WTC11 (cell line): ENCODE measurements at regions not wholly inside any gene's neighbourhood (a gene's known extent, or its start where the extent isn't known, plus 50 kb on each side); places are given as distances from the start of the nearest gene placed in this dataset.

Experiments
- ATAC-seq: fragments of 200-7000 bp; cut with Tn5 transposase; 2 replicates; pipeline ENCODE4 v1.10.0; 2021; ENCODE audit warnings: mild to moderate bottlenecking, moderate library complexity
- CTCF ChIA-PET: fragments of 300-600 bp; sonication (Branson Sonifier 250); formaldehyde crosslinking; loops from one replicate; lab custom pipeline; 2021; ENCODE audit warnings: antibody characterized with exemption; lab: Charles Lee
- POLR2A ChIA-PET: fragments of 350-600 bp; sonication (Branson Sonifier 250); formaldehyde crosslinking; loops from one replicate; lab custom pipeline; 2021; ENCODE audit warnings: antibody characterized with exemption; lab: Charles Lee
- DNase-seq: peaks from one replicate; pipeline ENCODE4 v3.0.0; 2021; ENCODE audit warnings: low spot score
- H3K27ac Mint-ChIP-seq: 2 replicates; pipeline ENCODE4 v1.8.0; 2021; ENCODE audit warnings: mixed read lengths
- H3K27me3 Mint-ChIP-seq: 2 replicates; pipeline ENCODE4 v1.8.0; 2021; ENCODE audit warnings: low read depth, mild to moderate bottlenecking, moderate library complexity, mixed read lengths
- H3K36me3 Mint-ChIP-seq: 2 replicates; pipeline ENCODE4 v1.8.0; 2021; ENCODE audit warnings: mixed read lengths
- H3K4me1 Mint-ChIP-seq: 2 replicates; pipeline ENCODE4 v1.8.0; 2022; ENCODE audit warnings: mixed read lengths
- H3K4me3 Mint-ChIP-seq: 2 replicates; pipeline ENCODE4 v1.8.0; 2021; ENCODE audit warnings: mild to moderate bottlenecking, moderate library complexity, mixed read lengths
- H3K9me3 Mint-ChIP-seq: 2 replicates; pipeline ENCODE4 v1.8.0; 2021; ENCODE audit warnings: mixed read lengths
- ESRRA ChIP-seq: sonication (generic); formaldehyde crosslinking; IDR thresholded peaks from 2 replicates; pipeline ENCODE4 v1.8.1; 2022; ENCODE audit warnings: mild to moderate bottlenecking, missing genetic modification reagents, borderline replicate concordance
- FOXK1 ChIP-seq: sonication (generic); formaldehyde crosslinking; IDR thresholded peaks from 2 replicates; pipeline ENCODE4 v1.8.0; 2022; ENCODE audit warnings: mild to moderate bottlenecking, moderate library complexity, missing genetic modification reagents
- GRHL2 ChIP-seq: fragments of 250-450 bp; sonication (Bioruptor Pico); IDR thresholded peaks from 2 replicates; pipeline ENCODE4 v1.8.0; 2022; ENCODE audit warnings: mild to moderate bottlenecking, moderate library complexity; ENCODE audit not compliant: insufficient replicate concordance, severe bottlenecking
- NFATC4 ChIP-seq: fragments of 250-450 bp; sonication (Bioruptor Pico); IDR thresholded peaks from 2 replicates; pipeline ENCODE4 v1.9.0; 2021; ENCODE audit warnings: mild to moderate bottlenecking
- NFYB ChIP-seq: sonication (generic); formaldehyde crosslinking; conservative IDR thresholded peaks from 2 replicates; pipeline ENCODE4 v1.8.0; 2022; ENCODE audit warnings: low read depth, missing genetic modification reagents
- PRRX2 ChIP-seq: fragments of 250-450 bp; sonication (Bioruptor Pico); IDR thresholded peaks from 2 replicates; pipeline ENCODE4 v1.8.0; 2021; ENCODE audit warnings: mild to moderate bottlenecking
- TEAD1 ChIP-seq: sonication (generic); formaldehyde crosslinking; IDR thresholded peaks from 2 replicates; pipeline ENCODE4 v1.8.0; 2022; ENCODE audit warnings: mild to moderate bottlenecking, missing genetic modification reagents
- ZNF317 ChIP-seq: sonication (generic); formaldehyde crosslinking; IDR thresholded peaks from 2 replicates; pipeline ENCODE4 v1.8.1; 2023; ENCODE audit warnings: low read depth, mild to moderate bottlenecking, moderate library complexity, missing genetic modification reagents, borderline replicate concordance
- TF ChIP-seq, protein P1 (sequence below): sonication (generic); formaldehyde crosslinking; conservative IDR thresholded peaks from 2 replicates; pipeline ENCODE4 v1.8.1; 2023; ENCODE audit warnings: mild to moderate bottlenecking, low read depth, missing genetic modification reagents, moderate library complexity
- TF ChIP-seq, protein P2 (sequence below): sonication (generic); formaldehyde crosslinking; IDR thresholded peaks from 2 replicates; pipeline ENCODE4 v1.8.1; 2023; ENCODE audit warnings: mild to moderate bottlenecking, missing genetic modification reagents, moderate library complexity
- TF ChIP-seq, protein P3 (sequence below): sonication (generic); formaldehyde crosslinking; IDR thresholded peaks from 2 replicates; pipeline ENCODE4 v1.8.1; 2023; ENCODE audit warnings: mild to moderate bottlenecking, missing genetic modification reagents
- TF ChIP-seq, protein P4 (sequence below): sonication (generic); formaldehyde crosslinking; IDR thresholded peaks from 2 replicates; pipeline ENCODE4 v1.8.1; 2023; ENCODE audit warnings: mild to moderate bottlenecking, missing genetic modification reagents, moderate library complexity
- TF ChIP-seq, protein P5 (sequence below): fragments of 250-450 bp; sonication (Bioruptor Pico); conservative IDR thresholded peaks from 2 replicates; pipeline ENCODE4 v1.9.0; 2021; ENCODE audit warnings: mild to moderate bottlenecking
- TF ChIP-seq, protein P6 (sequence below): sonication (generic); formaldehyde crosslinking; IDR thresholded peaks from 2 replicates; pipeline ENCODE4 v1.8.1; 2022; ENCODE audit warnings: low read depth, mild to moderate bottlenecking, moderate library complexity, missing genetic modification reagents, borderline replicate concordance
- TF ChIP-seq, protein P7 (sequence below): sonication (generic); formaldehyde crosslinking; IDR thresholded peaks from 2 replicates; pipeline ENCODE4 v1.8.0; 2023; ENCODE audit warnings: mild to moderate bottlenecking, missing genetic modification reagents
- TF ChIP-seq, protein P8 (sequence below): fragments of 250-450 bp; sonication (Bioruptor Pico); IDR thresholded peaks from 2 replicates; pipeline ENCODE4 v1.9.0; 2021; ENCODE audit warnings: mild to moderate bottlenecking, borderline replicate concordance
- TF ChIP-seq, protein P9 (sequence below): sonication (generic); formaldehyde crosslinking; IDR thresholded peaks from 2 replicates; pipeline ENCODE4 v1.8.1; 2023; ENCODE audit warnings: mild to moderate bottlenecking, missing genetic modification reagents

DNA sequence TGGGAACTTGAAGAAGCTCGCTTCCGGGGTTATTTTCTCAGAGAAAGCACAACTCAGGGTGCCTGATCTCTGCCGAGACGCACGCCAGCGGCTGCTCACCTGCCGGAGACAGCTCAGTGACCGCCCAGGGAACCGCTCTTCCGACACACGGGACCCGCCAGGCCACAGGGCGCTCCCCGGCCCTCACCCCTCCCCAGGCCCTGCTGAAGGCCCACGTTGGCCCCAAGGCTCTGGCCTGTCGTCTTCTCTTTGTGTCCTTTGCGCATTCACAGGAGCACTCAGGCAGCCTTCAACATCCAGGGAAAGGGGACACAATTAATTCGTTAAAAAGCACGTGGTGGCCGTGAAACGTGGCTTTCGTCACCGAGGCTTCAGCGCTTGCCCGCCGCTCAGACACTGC is 276.3 kb upstream of the SALL3 start (continued):
- TF ChIP-seq, protein P1, sequence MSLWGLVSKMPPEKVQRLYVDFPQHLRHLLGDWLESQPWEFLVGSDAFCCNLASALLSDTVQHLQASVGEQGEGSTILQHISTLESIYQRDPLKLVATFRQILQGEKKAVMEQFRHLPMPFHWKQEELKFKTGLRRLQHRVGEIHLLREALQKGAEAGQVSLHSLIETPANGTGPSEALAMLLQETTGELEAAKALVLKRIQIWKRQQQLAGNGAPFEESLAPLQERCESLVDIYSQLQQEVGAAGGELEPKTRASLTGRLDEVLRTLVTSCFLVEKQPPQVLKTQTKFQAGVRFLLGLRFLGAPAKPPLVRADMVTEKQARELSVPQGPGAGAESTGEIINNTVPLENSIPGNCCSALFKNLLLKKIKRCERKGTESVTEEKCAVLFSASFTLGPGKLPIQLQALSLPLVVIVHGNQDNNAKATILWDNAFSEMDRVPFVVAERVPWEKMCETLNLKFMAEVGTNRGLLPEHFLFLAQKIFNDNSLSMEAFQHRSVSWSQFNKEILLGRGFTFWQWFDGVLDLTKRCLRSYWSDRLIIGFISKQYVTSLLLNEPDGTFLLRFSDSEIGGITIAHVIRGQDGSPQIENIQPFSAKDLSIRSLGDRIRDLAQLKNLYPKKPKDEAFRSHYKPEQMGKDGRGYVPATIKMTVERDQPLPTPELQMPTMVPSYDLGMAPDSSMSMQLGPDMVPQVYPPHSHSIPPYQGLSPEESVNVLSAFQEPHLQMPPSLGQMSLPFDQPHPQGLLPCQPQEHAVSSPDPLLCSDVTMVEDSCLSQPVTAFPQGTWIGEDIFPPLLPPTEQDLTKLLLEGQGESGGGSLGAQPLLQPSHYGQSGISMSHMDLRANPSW (CRISPR knock-in tag): no peak
- TF ChIP-seq FOXK1 (CRISPR knock-in tag) (no peak), NFATC4 (CRISPR knock-in tag) (no peak), GRHL2 (CRISPR knock-in tag) (no peak)
- TF ChIP-seq, protein P2, sequence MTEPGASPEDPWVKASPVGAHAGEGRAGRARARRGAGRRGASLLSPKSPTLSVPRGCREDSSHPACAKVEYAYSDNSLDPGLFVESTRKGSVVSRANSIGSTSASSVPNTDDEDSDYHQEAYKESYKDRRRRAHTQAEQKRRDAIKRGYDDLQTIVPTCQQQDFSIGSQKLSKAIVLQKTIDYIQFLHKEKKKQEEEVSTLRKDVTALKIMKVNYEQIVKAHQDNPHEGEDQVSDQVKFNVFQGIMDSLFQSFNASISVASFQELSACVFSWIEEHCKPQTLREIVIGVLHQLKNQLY (CRISPR knock-in tag): no peak
- TF ChIP-seq, protein P3, sequence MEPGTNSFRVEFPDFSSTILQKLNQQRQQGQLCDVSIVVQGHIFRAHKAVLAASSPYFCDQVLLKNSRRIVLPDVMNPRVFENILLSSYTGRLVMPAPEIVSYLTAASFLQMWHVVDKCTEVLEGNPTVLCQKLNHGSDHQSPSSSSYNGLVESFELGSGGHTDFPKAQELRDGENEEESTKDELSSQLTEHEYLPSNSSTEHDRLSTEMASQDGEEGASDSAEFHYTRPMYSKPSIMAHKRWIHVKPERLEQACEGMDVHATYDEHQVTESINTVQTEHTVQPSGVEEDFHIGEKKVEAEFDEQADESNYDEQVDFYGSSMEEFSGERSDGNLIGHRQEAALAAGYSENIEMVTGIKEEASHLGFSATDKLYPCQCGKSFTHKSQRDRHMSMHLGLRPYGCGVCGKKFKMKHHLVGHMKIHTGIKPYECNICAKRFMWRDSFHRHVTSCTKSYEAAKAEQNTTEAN (CRISPR knock-in tag): no peak
- TF ChIP-seq, protein P4, sequence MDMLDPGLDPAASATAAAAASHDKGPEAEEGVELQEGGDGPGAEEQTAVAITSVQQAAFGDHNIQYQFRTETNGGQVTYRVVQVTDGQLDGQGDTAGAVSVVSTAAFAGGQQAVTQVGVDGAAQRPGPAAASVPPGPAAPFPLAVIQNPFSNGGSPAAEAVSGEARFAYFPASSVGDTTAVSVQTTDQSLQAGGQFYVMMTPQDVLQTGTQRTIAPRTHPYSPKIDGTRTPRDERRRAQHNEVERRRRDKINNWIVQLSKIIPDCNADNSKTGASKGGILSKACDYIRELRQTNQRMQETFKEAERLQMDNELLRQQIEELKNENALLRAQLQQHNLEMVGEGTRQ (CRISPR knock-in tag): no peak
- TF ChIP-seq, protein P5, sequence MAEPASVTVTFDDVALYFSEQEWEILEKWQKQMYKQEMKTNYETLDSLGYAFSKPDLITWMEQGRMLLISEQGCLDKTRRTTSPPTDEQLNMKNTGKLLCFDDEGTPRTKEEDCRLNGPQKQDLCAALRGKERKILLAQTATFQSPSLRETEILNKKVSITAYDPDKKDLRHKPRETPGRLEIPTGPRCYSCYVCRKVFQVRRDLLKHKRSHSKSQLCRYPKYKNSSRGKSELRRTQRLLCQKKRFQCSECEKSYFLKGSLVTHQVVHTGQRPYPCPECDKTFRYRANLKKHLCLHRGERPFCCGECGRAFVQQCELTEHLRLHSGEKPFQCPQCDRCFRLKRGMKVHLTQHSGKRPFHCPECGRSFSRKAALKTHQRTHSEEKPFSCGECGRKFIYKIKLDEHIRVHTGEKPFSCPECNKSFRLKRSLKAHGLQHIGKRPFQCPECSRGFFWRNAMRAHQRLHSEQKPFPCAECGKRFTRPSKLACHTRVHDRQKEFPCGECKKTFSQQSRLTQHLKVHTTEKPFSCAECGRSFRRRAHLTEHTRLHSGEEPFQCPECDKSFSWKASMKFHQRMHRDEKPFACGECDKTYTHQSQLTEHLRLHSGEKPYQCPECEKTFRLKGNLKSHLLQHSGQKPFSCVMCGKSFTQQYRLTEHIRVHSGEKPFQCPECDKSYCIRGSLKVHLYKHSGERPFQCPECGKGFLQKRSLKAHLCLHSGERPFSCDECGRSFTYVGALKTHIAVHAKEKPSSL (CRISPR knock-in tag): no peak

DNA sequence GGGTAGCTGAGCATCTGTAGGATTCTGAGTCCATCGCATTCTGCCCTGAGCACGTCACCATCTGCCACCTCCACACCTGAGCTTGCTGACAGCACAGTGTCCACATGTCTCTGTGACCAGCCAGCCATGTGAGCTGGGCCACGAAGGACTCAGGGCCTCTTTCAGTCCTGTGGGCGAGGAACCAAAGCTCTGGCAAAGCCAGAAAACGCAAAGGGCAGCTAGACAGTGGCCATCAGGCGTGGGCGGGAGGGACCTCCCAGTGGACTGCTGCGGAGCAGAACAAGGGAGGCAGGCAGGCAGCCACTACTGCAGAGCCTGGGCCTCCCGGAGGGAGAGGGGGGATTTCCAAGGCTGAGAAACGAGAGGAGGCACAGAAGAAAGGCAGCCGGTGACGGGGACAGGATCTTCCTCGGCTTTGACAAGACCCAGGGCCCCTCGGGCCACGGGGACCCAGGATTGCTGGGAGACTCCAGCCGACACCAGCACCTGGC is 274.6 kb upstream of the SALL3 start:
- no peak for DNase-seq
- CTCF ChIA-PET: no interaction called here
- H3K36me3 Mint-ChIP-seq: peaks cover 40% of the 10 kb centered on the region
- TF ChIP-seq, protein P6, sequence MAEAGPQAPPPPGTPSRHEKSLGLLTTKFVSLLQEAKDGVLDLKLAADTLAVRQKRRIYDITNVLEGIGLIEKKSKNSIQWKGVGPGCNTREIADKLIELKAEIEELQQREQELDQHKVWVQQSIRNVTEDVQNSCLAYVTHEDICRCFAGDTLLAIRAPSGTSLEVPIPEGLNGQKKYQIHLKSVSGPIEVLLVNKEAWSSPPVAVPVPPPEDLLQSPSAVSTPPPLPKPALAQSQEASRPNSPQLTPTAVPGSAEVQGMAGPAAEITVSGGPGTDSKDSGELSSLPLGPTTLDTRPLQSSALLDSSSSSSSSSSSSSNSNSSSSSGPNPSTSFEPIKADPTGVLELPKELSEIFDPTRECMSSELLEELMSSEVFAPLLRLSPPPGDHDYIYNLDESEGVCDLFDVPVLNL (CRISPR knock-in tag): no peak
- TF ChIP-seq ESRRA (CRISPR knock-in tag): no peak
- TF ChIP-seq, protein P7, sequence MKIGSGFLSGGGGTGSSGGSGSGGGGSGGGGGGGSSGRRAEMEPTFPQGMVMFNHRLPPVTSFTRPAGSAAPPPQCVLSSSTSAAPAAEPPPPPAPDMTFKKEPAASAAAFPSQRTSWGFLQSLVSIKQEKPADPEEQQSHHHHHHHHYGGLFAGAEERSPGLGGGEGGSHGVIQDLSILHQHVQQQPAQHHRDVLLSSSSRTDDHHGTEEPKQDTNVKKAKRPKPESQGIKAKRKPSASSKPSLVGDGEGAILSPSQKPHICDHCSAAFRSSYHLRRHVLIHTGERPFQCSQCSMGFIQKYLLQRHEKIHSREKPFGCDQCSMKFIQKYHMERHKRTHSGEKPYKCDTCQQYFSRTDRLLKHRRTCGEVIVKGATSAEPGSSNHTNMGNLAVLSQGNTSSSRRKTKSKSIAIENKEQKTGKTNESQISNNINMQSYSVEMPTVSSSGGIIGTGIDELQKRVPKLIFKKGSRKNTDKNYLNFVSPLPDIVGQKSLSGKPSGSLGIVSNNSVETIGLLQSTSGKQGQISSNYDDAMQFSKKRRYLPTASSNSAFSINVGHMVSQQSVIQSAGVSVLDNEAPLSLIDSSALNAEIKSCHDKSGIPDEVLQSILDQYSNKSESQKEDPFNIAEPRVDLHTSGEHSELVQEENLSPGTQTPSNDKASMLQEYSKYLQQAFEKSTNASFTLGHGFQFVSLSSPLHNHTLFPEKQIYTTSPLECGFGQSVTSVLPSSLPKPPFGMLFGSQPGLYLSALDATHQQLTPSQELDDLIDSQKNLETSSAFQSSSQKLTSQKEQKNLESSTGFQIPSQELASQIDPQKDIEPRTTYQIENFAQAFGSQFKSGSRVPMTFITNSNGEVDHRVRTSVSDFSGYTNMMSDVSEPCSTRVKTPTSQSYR (CRISPR knock-in tag): no peak
- TF ChIP-seq TEAD1 (CRISPR knock-in tag): no peak
- no peak for TF ChIP-seq PRRX2 (CRISPR knock-in tag)
- TF ChIP-seq ZNF317 (CRISPR knock-in tag): no peak
- TF ChIP-seq NFYB (CRISPR knock-in tag): no peak
- TF ChIP-seq, protein P8, sequence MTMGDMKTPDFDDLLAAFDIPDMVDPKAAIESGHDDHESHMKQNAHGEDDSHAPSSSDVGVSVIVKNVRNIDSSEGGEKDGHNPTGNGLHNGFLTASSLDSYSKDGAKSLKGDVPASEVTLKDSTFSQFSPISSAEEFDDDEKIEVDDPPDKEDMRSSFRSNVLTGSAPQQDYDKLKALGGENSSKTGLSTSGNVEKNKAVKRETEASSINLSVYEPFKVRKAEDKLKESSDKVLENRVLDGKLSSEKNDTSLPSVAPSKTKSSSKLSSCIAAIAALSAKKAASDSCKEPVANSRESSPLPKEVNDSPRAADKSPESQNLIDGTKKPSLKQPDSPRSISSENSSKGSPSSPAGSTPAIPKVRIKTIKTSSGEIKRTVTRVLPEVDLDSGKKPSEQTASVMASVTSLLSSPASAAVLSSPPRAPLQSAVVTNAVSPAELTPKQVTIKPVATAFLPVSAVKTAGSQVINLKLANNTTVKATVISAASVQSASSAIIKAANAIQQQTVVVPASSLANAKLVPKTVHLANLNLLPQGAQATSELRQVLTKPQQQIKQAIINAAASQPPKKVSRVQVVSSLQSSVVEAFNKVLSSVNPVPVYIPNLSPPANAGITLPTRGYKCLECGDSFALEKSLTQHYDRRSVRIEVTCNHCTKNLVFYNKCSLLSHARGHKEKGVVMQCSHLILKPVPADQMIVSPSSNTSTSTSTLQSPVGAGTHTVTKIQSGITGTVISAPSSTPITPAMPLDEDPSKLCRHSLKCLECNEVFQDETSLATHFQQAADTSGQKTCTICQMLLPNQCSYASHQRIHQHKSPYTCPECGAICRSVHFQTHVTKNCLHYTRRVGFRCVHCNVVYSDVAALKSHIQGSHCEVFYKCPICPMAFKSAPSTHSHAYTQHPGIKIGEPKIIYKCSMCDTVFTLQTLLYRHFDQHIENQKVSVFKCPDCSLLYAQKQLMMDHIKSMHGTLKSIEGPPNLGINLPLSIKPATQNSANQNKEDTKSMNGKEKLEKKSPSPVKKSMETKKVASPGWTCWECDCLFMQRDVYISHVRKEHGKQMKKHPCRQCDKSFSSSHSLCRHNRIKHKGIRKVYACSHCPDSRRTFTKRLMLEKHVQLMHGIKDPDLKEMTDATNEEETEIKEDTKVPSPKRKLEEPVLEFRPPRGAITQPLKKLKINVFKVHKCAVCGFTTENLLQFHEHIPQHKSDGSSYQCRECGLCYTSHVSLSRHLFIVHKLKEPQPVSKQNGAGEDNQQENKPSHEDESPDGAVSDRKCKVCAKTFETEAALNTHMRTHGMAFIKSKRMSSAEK (CRISPR knock-in tag): no peak
- TF ChIP-seq, protein P9, sequence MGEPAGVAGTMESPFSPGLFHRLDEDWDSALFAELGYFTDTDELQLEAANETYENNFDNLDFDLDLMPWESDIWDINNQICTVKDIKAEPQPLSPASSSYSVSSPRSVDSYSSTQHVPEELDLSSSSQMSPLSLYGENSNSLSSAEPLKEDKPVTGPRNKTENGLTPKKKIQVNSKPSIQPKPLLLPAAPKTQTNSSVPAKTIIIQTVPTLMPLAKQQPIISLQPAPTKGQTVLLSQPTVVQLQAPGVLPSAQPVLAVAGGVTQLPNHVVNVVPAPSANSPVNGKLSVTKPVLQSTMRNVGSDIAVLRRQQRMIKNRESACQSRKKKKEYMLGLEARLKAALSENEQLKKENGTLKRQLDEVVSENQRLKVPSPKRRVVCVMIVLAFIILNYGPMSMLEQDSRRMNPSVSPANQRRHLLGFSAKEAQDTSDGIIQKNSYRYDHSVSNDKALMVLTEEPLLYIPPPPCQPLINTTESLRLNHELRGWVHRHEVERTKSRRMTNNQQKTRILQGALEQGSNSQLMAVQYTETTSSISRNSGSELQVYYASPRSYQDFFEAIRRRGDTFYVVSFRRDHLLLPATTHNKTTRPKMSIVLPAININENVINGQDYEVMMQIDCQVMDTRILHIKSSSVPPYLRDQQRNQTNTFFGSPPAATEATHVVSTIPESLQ (CRISPR knock-in tag): no peak

More for the DNA sequence above, 274.6 kb upstream of the SALL3 start:
- Mint-ChIP-seq H3K4me1 (peaks cover 17% of the 10 kb centered on the region), H3K27ac (no peak overlapping the region), H3K27me3 (peaks cover 3% of the 10 kb centered on the region), H3K9me3 (peaks cover 46% of the 10 kb centered on the region), H3K4me3 (no peak overlapping the region)
- no peak for ATAC-seq
- POLR2A ChIA-PET: no interaction called here
